Fibroblast of the aortic adventitia (primary cell): ENCODE measurements at regions not wholly inside any gene's neighbourhood (a gene's known extent, or its start where the extent isn't known, plus 50 kb on each side); places are given as distances from the start of the nearest gene placed in this dataset.

Experiments used
- DNase-seq: peaks from one replicate; pipeline ENCODE4 v3.0.0-alpha.2; 2010; ENCODE audit warnings: low read depth
- H3K4me3 ChIP-seq: 2 replicates; pipeline ENCODE4 v1.5.1; 2011; ENCODE audit warnings: low read depth, mild to moderate bottlenecking, control low read depth, low read length, moderate library complexity
- CTCF ChIP-seq: IDR thresholded peaks from 2 replicates; pipeline ENCODE4 v1.5.1; 2011; ENCODE audit warnings: mild to moderate bottlenecking, low read length, control low read depth, inconsistent platforms; ENCODE audit not compliant: insufficient read depth

- TF ChIP-seq CTCF, result no peak
- DNase-seq, result no peak
Measured at GRCh38 chr7:109844362-109844761, 1246.6 kb upstream of the LRRN3 start.

GRCh38 chr7:109864230-109864629 lies 1226.7 kb upstream of the LRRN3 start:
- no peak overlapping the region for H3K4me3 ChIP-seq
- TF ChIP-seq CTCF, result no peak
- DNase-seq, result no peak

More at GRCh38 chr7:109844362-109844761, 1246.6 kb upstream of the LRRN3 start:
- no peak overlapping the region for H3K4me3 ChIP-seq

- no peak for TF ChIP-seq CTCF
- no peak overlapping the region for H3K4me3 ChIP-seq
- no peak for DNase-seq
Measured at GRCh38 chr7:109868215-109868860, 1222.6 kb upstream of the LRRN3 start.

GRCh38 chr7:109873296-109873695 lies 1217.6 kb upstream of the LRRN3 start:
- no peak for TF ChIP-seq CTCF
- DNase-seq, result no peak
- H3K4me3 ChIP-seq, result no peak overlapping the region

- TF ChIP-seq CTCF, result no peak
- H3K4me3 ChIP-seq, result no peak overlapping the region
- no peak for DNase-seq
Measured at GRCh38 chr7:109879287-109879828, 1211.6 kb upstream of the LRRN3 start.

- H3K4me3 ChIP-seq, result no peak overlapping the region
- DNase-seq, result no peak
- no peak for TF ChIP-seq CTCF
Measured at GRCh38 chr7:109890622-109891021, 1200.3 kb upstream of the LRRN3 start.

- no peak for DNase-seq
- no peak for TF ChIP-seq CTCF
- H3K4me3 ChIP-seq, result no peak overlapping the region
Measured at GRCh38 chr7:109893231-109893630, 1197.7 kb upstream of the LRRN3 start.
